ENCODE measurements at regions not wholly inside any gene's neighbourhood (a gene's known extent, or its start where the extent isn't known, plus 50 kb on each side); places are given as distances from the start of the nearest gene placed in this dataset.

DNA sequence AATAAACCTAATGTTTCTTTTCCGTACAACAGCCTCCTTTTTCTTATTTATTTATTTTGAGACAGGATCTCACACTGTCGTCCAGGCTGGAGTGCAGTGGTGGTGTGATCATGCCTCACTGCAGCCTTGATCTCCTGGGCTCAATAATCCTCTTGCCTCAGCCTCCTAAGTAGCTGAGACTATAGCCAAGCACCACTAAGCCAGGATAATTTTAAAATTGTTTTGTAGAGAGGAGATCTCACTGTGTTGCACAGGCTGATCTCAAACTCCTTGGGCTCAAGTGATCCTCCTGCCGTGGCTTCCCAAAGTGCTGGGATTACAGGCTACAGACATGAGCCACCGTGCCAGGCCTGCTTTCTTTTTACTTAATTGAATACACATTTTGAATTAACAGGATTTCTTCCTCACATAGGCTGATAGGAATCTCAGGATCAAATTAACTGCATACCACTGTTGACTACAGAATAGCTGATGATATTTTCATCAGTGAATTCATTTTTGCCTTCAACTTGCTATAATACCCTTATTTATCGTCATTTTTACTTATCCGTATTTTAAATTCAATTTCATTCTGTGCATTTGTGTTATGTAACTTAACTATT lies 2010.5 kb downstream of the NCAM2 start:
- ATAC-seq (ENCODE audit: poor library complexity), result no peak
- CTCF ChIA-PET, result no interaction called here

DNA sequence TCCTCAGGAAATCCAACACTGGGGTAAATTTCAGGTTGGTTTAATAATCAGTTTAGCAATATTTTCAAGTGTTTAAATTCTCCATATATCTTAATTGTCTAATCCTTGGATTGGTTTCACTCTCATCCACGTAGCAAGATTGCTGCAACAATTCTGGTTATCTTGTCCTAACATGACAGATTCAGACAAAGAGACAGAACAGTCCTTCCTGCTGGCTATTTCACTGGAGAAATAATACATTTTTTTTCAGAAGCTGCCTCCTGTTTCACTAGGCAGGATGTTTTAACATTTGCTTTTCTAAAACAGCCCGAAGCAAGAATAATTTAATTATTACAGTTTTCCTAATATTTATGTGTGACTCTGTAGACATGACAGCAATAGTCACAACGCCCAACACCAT lies 2011.2 kb downstream of the NCAM2 start:
- no peaks in the 10 kb centered on the region for H3K4me1 Mint-ChIP-seq (ENCODE audit: low read depth)
- H3K4me3 Mint-ChIP-seq, result no peak overlapping the region
- ATAC-seq (ENCODE audit: poor library complexity) (no peak), DNase-seq (no peak)
- H3K36me3 Mint-ChIP-seq (ENCODE audit: low read depth), result no peaks in the 10 kb centered on the region
- no peak overlapping the region for H3K27ac Mint-ChIP-seq
- no peaks in the 10 kb centered on the region for H3K36me3 ChIP-seq (ENCODE audit: insufficient read depth, low read length)
- H3K9me3 Mint-ChIP-seq, result no peaks in the 10 kb centered on the region
- no peaks in the 10 kb centered on the region for H3K4me1 ChIP-seq (ENCODE audit: insufficient read depth, low read length)
- POLR2A ChIA-PET, result no interaction called here
- no peak overlapping the region for H3K4me3 ChIP-seq (ENCODE audit: low read length)
- intact Hi-C loops (cut with DNase I, micrococcal nuclease), result no loop called here
- no peaks in the 10 kb centered on the region for H3K27me3 Mint-ChIP-seq
- H3K9me3 ChIP-seq (ENCODE audit: control insufficient read depth in 1 of 2, insufficient read depth in 1 of 2, low read length in 2 of 2), result peaks cover 0 to 4% of the 10 kb centered on the region in 2 experiments
- TF ChIP-seq, protein P1, sequence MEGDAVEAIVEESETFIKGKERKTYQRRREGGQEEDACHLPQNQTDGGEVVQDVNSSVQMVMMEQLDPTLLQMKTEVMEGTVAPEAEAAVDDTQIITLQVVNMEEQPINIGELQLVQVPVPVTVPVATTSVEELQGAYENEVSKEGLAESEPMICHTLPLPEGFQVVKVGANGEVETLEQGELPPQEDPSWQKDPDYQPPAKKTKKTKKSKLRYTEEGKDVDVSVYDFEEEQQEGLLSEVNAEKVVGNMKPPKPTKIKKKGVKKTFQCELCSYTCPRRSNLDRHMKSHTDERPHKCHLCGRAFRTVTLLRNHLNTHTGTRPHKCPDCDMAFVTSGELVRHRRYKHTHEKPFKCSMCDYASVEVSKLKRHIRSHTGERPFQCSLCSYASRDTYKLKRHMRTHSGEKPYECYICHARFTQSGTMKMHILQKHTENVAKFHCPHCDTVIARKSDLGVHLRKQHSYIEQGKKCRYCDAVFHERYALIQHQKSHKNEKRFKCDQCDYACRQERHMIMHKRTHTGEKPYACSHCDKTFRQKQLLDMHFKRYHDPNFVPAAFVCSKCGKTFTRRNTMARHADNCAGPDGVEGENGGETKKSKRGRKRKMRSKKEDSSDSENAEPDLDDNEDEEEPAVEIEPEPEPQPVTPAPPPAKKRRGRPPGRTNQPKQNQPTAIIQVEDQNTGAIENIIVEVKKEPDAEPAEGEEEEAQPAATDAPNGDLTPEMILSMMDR (IDR thresholded peaks at IDR 0.05), result no peak
- H3K27me3 ChIP-seq (ENCODE audit: control insufficient read depth in 1 of 2, insufficient read depth in 2 of 2, low read length in 2 of 2), result no peaks in the 10 kb centered on the region
- H3K27ac ChIP-seq (ENCODE audit: low read depth in 1 of 2, low read length in 2 of 2), result no peak overlapping the region
- CTCF ChIA-PET, result no interaction called here

More for the DNA sequence above, 2010.5 kb downstream of the NCAM2 start:
- TF ChIP-seq, protein P1 (IDR thresholded peaks at IDR 0.05), result no peak
- Histone ChIP-seq H3K36me3 (ENCODE audit: insufficient read depth, low read length) (no peaks in the 10 kb centered on the region), H3K4me1 (ENCODE audit: insufficient read depth, low read length) (no peaks in the 10 kb centered on the region), H3K9me3 (ENCODE audit: control insufficient read depth in 1 of 2, insufficient read depth in 1 of 2, low read length in 2 of 2) (peaks cover 0 to 4% of the 10 kb centered on the region in 2 experiments), H3K4me3 (ENCODE audit: low read length) (no peak overlapping the region), H3K27me3 (ENCODE audit: control insufficient read depth in 1 of 2, insufficient read depth in 2 of 2, low read length in 2 of 2) (no peaks in the 10 kb centered on the region), H3K27ac (ENCODE audit: low read depth in 1 of 2, low read length in 2 of 2) (no peak overlapping the region)
- H3K9me3 Mint-ChIP-seq, result peaks cover 4% of the 10 kb centered on the region
- no peaks in the 10 kb centered on the region for H3K27me3 Mint-ChIP-seq
- H3K4me1 Mint-ChIP-seq (ENCODE audit: low read depth), result no peaks in the 10 kb centered on the region
- H3K27ac Mint-ChIP-seq, result no peak overlapping the region
- POLR2A ChIA-PET, result no interaction called here
- H3K4me3 Mint-ChIP-seq, result no peak overlapping the region
- no peaks in the 10 kb centered on the region for H3K36me3 Mint-ChIP-seq (ENCODE audit: low read depth)
- intact Hi-C loops (cut with DNase I, micrococcal nuclease), result no loop called here
- DNase-seq, result no peak

DNA sequence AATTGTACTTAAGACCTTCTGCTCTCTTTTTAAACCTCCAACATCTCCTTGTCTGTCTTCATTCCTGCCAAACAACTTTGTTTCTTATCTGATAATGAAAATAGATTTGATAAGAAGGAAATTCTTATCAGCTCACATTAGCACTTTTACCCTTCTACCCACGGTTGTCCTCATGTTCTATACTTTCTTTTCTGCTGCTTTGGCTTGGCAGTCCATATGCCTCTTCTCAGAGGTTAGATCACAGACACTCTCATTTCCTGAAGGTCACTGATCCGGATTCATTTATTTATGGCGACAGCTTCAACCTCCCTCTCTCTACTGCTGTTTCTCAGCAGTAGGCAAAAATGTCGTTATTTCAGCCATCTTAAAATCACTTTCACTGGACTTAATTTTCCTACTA lies 2015.8 kb downstream of the NCAM2 start:
- intact Hi-C loops (cut with DNase I, micrococcal nuclease), result no loop called here
- Mint-ChIP-seq H3K27ac (no peak overlapping the region), H3K36me3 (ENCODE audit: low read depth) (no peaks in the 10 kb centered on the region), H3K9me3 (peaks cover 2% of the 10 kb centered on the region), H3K4me3 (no peak overlapping the region), H3K4me1 (ENCODE audit: low read depth) (no peaks in the 10 kb centered on the region), H3K27me3 (no peaks in the 10 kb centered on the region)
- peaks cover 0 to 11% of the 10 kb centered on the region in 2 experiments for H3K9me3 ChIP-seq (ENCODE audit: control insufficient read depth in 1 of 2, insufficient read depth in 1 of 2, low read length in 2 of 2)
- DNase-seq (no peak), ATAC-seq (ENCODE audit: poor library complexity) (no peak)
- H3K36me3 ChIP-seq (ENCODE audit: insufficient read depth, low read length), result no peaks in the 10 kb centered on the region
- H3K4me3 ChIP-seq (ENCODE audit: low read length), result no peak overlapping the region
- ChIA-PET CTCF (no interaction called here), POLR2A (no interaction called here)
- no peaks in the 10 kb centered on the region for H3K27me3 ChIP-seq (ENCODE audit: control insufficient read depth in 1 of 2, insufficient read depth in 2 of 2, low read length in 2 of 2)
- H3K27ac ChIP-seq (ENCODE audit: low read depth in 1 of 2, low read length in 2 of 2), result no peak overlapping the region
- TF ChIP-seq, protein P1 (IDR thresholded peaks at IDR 0.05), result no peak
- H3K4me1 ChIP-seq (ENCODE audit: insufficient read depth, low read length), result no peaks in the 10 kb centered on the region

Measured in CD4-positive, alpha-beta T cell (primary cell).